ENCODE measurements at regions not wholly inside any gene's neighbourhood (a gene's known extent, or its start where the extent isn't known, plus 50 kb on each side); places are given as distances from the start of the nearest gene placed in this dataset.

DNA sequence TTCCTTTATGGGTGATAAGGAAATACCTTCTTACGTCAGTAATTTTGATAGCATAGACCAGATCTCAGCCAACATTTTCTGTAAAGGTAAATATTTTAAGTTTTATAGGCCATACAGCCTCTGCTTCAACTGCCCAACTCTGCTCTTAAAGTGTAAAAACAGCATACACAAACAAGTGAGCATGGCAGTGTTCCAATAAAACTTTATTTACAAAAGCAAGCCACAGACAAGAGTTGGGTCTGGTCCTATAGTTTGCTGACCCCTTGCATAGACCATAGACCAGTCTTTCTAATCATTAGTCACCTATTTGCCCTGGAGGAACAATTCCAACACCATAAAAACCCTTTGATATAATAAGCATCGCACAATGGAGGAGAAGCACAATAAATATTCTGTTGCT is 398.8 kb downstream of the SFMBT2 start:
- TF ChIP-seq, protein P1, sequence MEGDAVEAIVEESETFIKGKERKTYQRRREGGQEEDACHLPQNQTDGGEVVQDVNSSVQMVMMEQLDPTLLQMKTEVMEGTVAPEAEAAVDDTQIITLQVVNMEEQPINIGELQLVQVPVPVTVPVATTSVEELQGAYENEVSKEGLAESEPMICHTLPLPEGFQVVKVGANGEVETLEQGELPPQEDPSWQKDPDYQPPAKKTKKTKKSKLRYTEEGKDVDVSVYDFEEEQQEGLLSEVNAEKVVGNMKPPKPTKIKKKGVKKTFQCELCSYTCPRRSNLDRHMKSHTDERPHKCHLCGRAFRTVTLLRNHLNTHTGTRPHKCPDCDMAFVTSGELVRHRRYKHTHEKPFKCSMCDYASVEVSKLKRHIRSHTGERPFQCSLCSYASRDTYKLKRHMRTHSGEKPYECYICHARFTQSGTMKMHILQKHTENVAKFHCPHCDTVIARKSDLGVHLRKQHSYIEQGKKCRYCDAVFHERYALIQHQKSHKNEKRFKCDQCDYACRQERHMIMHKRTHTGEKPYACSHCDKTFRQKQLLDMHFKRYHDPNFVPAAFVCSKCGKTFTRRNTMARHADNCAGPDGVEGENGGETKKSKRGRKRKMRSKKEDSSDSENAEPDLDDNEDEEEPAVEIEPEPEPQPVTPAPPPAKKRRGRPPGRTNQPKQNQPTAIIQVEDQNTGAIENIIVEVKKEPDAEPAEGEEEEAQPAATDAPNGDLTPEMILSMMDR (IDR thresholded peaks at IDR 0.05; ENCODE audit: low read length): no peak
- no peak for TF ChIP-seq EZH2 (IDR thresholded peaks at IDR 0.05; ENCODE audit: borderline replicate concordance, low read length)
